GM19397 (cell line): ENCODE measurements at regions not wholly inside any gene's neighbourhood (a gene's known extent, or its start where the extent isn't known, plus 50 kb on each side); places are given as distances from the start of the nearest gene placed in this dataset.
"Not testable (repeated sequence)": the region's sequence is repeated elsewhere in the genome, so short reads cannot be mapped to it uniquely, and the experiment has no call there.

ENCODE experiments used
- ATAC-seq: cut with Tn5 transposase; IDR thresholded peaks from one replicate; pipeline ENCODE4 v1.9.1; 2021; ENCODE audit warnings: mild to moderate bottlenecking, moderate library complexity; ENCODE audit not compliant: unreplicated experiment

- ATAC-seq = no peak
Measured at GRCh38 chr2:210859314-210859713, 302.9 kb downstream of the CPS1 start.

GRCh38 chr2:210860276-210860675, 303.9 kb downstream of the CPS1 start:
- ATAC-seq = no peak

- no peak for ATAC-seq
Measured at GRCh38 chr2:210861038-210861665, 304.8 kb downstream of the CPS1 start.

- no peak for ATAC-seq
Measured at GRCh38 chr2:210862283-210863065, 306.1 kb downstream of the CPS1 start.

GRCh38 chr2:210863283-210863682, 306.9 kb downstream of the CPS1 start:
- no peak for ATAC-seq

- ATAC-seq = not testable (repeated sequence)
Measured at GRCh38 chr2:210871566-210871965, 315.2 kb downstream of the CPS1 start.

- no peak for ATAC-seq
Measured at GRCh38 chr2:210873631-210874030, 317.2 kb downstream of the CPS1 start.

GRCh38 chr2:210884227-210884626, 327.8 kb downstream of the CPS1 start:
- ATAC-seq = no peak

- no peak for ATAC-seq
Measured at GRCh38 chr2:210888035-210888434, 331.6 kb downstream of the CPS1 start.

- ATAC-seq = no peak
Measured at GRCh38 chr2:210895132-210895531, 338.7 kb downstream of the CPS1 start.

GRCh38 chr2:210899131-210899530, 342.7 kb downstream of the CPS1 start:
- no peak for ATAC-seq

- no peak for ATAC-seq
Measured at GRCh38 chr2:210901326-210901725, 344.9 kb downstream of the CPS1 start.

- ATAC-seq = no peak
Measured at GRCh38 chr2:210912779-210913178, 356.4 kb downstream of the CPS1 start.

GRCh38 chr2:210913461-210913860, 357.1 kb downstream of the CPS1 start:
- no peak for ATAC-seq

- ATAC-seq = no peak
Measured at GRCh38 chr2:210915912-210916311, 359.5 kb downstream of the CPS1 start.

- ATAC-seq = no peak
Measured at GRCh38 chr2:210917465-210917864, 361.1 kb downstream of the CPS1 start.

- no peak for ATAC-seq
Measured at GRCh38 chr2:210919128-210919527, 362.7 kb downstream of the CPS1 start.

GRCh38 chr2:210922419-210922818, 366.0 kb downstream of the CPS1 start:
- no peak for ATAC-seq

GRCh38 chr2:210928714-210929113, 372.3 kb downstream of the CPS1 start:
- ATAC-seq = no peak

- ATAC-seq = no peak
Measured at GRCh38 chr2:210938228-210938627, 381.8 kb downstream of the CPS1 start.

- no peak for ATAC-seq
Measured at GRCh38 chr2:210946395-210946794, 390.0 kb downstream of the CPS1 start.

- not testable (repeated sequence) for ATAC-seq
Measured at GRCh38 chr2:210950434-210951060, 394.1 kb downstream of the CPS1 start.
